GM12878 (cell line): ENCODE measurements at regions not wholly inside any gene's neighbourhood (a gene's known extent, or its start where the extent isn't known, plus 50 kb on each side); places are given as distances from the start of the nearest gene placed in this dataset.
A peak's percentile ranks its signal among the peaks of the same experiment; 100 is the strongest.

Source experiments
- ATAC-seq: fragments of 200-7000 bp; cut with Tn5 transposase; 3 replicates; pipeline ENCODE4 v1.9.1; 2020; ENCODE audit warnings: mild to moderate bottlenecking, moderate library complexity
- BruUV-seq: library from RNA; stranded (reverse); fragments of 400-500 nt; replicated peaks from 2 replicates; lab custom pipeline; 2021; lab: Mats Ljungman, UMichigan
- CTCF ChIA-PET: fragments of 300-600 bp; sonication (Branson Sonifier 250); formaldehyde crosslinking; extraction: SDS; loops from one replicate; lab custom pipeline; 2021; ENCODE audit warnings: inconsistent platforms; lab: Yijun Ruan, JAX
- POLR2A ChIA-PET: fragments of 350-600 bp; formaldehyde crosslinking; extraction: SDS; loops from one replicate; lab custom pipeline; 2021; ENCODE audit warnings: inconsistent platforms; lab: Charles Lee
- RAD21 ChIA-PET: fragments of 300-600 bp; sonication (Branson Sonifier 250); formaldehyde crosslinking; loops from one replicate; lab custom pipeline; 2023; ENCODE audit warnings: antibody characterized with exemption; ENCODE audit not compliant: unreplicated experiment; lab: Charles Lee
- SMC1A ChIA-PET: fragments of 300-600 bp; sonication (Branson Sonifier 250); formaldehyde crosslinking; loops from one replicate; lab custom pipeline; 2023; ENCODE audit not compliant: unreplicated experiment, uncharacterized antibody; lab: Charles Lee
- DNase-seq: peaks from one replicate; pipeline ENCODE4 v3.0.0-alpha.2; 2011; ENCODE audit warnings: low read depth, low spot score
- FAIRE-seq: peaks from 3 replicates; lab custom pipeline; 2011; peaks lifted over from hg19 to GRCh38; lab: Jason Lieb, UNC
- H2AFZ ChIP-seq: 2 replicates; pipeline ENCODE4 v1.6.0; 2011; ENCODE audit warnings: low read depth, low read length, control low read depth; ENCODE audit not compliant: control insufficient read depth
- H3K27ac ChIP-seq: 2 replicates; pipeline ENCODE4 v1.5.1; 2011; ENCODE audit warnings: control low read depth; ENCODE audit not compliant: control insufficient read depth, insufficient read depth
- H3K27me3 ChIP-seq, 2 experiments: replicated peaks in 1 of 2; 2 replicates each; pipeline versions ENCODE4 v1.6.0 to v1.6.1; 2011; ENCODE audit warnings: low read length in 1 of 2; ENCODE audit not compliant: control insufficient read depth in 2 of 2, insufficient read depth in 2 of 2
- H3K36me3 ChIP-seq, 2 experiments: 2 replicates each; pipeline ENCODE4 v1.5.1; 2011; ENCODE audit warnings: low read length in 1 of 2; ENCODE audit not compliant: control insufficient read depth in 2 of 2, insufficient read depth in 2 of 2
- H3K4me1 ChIP-seq: 2 replicates; pipeline ENCODE4 v1.6.1; 2011; ENCODE audit warnings: mild to moderate bottlenecking, low read length, moderate library complexity, mixed read lengths; ENCODE audit not compliant: control insufficient read depth, insufficient read depth
- H3K4me2 ChIP-seq: 2 replicates; pipeline ENCODE4 v1.6.0; 2011; ENCODE audit warnings: control low read depth; ENCODE audit not compliant: control insufficient read depth, insufficient read depth
- H3K4me3 ChIP-seq: fragments of 200-600 bp; sonication (generic); 2 replicates; pipeline ENCODE4 v1.5.1; 2016
- H3K79me2 ChIP-seq: 2 replicates; pipeline ENCODE4 v1.6.0; 2011; ENCODE audit warnings: low read length; ENCODE audit not compliant: control insufficient read depth, insufficient read depth
- H3K9ac ChIP-seq: 2 replicates; pipeline ENCODE4 v1.8.0; 2011; ENCODE audit warnings: low read length, control low read depth, mixed read lengths; ENCODE audit not compliant: control insufficient read depth, insufficient read depth
- H3K9me3 ChIP-seq: replicated peaks from 3 replicates; pipeline ENCODE4 v1.5.1; 2011; ENCODE audit warnings: mild to moderate bottlenecking, low read length; ENCODE audit not compliant: control insufficient read depth, insufficient read depth
- H4K20me1 ChIP-seq: 2 replicates; pipeline ENCODE4 v1.6.0; 2011; ENCODE audit not compliant: control insufficient read depth, insufficient read depth
- ATF7 ChIP-seq: fragments of 450-650 bp; IDR thresholded peaks from 2 replicates; pipeline ENCODE4 v1.6.1; 2016; ENCODE audit warnings: low read depth, mild to moderate bottlenecking
- LARP7 ChIP-seq: fragments of 450-650 bp; IDR thresholded peaks from 2 replicates; pipeline ENCODE4 v1.6.1; 2017; ENCODE audit warnings: mild to moderate bottlenecking
- MEF2B ChIP-seq: fragments of 450-650 bp; IDR thresholded peaks from 2 replicates; pipeline ENCODE4 v1.6.1; 2018; ENCODE audit warnings: mild to moderate bottlenecking, moderate library complexity; ENCODE audit not compliant: partially characterized antibody, poor library complexity, severe bottlenecking
- MTA2 ChIP-seq: fragments of 450-650 bp; IDR thresholded peaks from 2 replicates; pipeline ENCODE4 v1.6.1; 2016; ENCODE audit warnings: low read depth, mild to moderate bottlenecking, moderate library complexity
- NFXL1 ChIP-seq: fragments of 450-650 bp; IDR thresholded peaks from 2 replicates; pipeline ENCODE4 v1.6.1; 2017; ENCODE audit warnings: antibody characterized with exemption, mild to moderate bottlenecking, borderline replicate concordance
- USF2 ChIP-seq: IDR thresholded peaks from 2 replicates; pipeline ENCODE4 v1.6.1; 2011; ENCODE audit warnings: low read depth, low read length, improper control_type of control experiment, borderline replicate concordance
- ZBTB4 ChIP-seq: fragments of 450-650 bp; formaldehyde crosslinking; IDR thresholded peaks from 2 replicates; pipeline ENCODE4 v1.4.0; 2022; ENCODE audit warnings: mild to moderate bottlenecking, moderate library complexity
- WGBS: methylation state at CpG from one replicate; pipeline ENCODE4 v1.1.6; 2016; ENCODE audit warnings: low lambda C conversion rate; ENCODE audit not compliant: insufficient replicate concordance, insufficient coverage; ENCODE audit errors: missing lambda C conversion rate; 5-methylcytosine and 5-hydroxymethylcytosine counted together
- in situ Hi-C: fragments of 300-500 bp; cut with MboI; formaldehyde crosslinking; loops from 9 replicates; pipeline ENCODE4 v1.14.3; 2018; ENCODE audit warnings: mixed read lengths
- intact Hi-C: fragments of 100-400 bp; cut with micrococcal nuclease; formaldehyde crosslinking; loops from one replicate; pipeline ENCODE4 v1.14.2; 2022; ENCODE audit not compliant: unreplicated experiment
- TF ChIP-seq, protein P1 (sequence below): fragments of 450-650 bp; IDR thresholded peaks from 2 replicates; pipeline ENCODE4 v1.6.1; 2014; ENCODE audit warnings: mild to moderate bottlenecking
- TF ChIP-seq, protein P2 (sequence below): fragments of 450-650 bp; IDR thresholded peaks from 2 replicates; pipeline ENCODE4 v1.6.1; 2017; ENCODE audit warnings: mild to moderate bottlenecking, moderate library complexity
- TF ChIP-seq, protein P3 (sequence below): fragments of 150-350 bp; IDR thresholded peaks from 2 replicates; pipeline ENCODE4 v1.6.1; 2014; ENCODE audit warnings: mild to moderate bottlenecking, low read depth, low read length

DNA sequence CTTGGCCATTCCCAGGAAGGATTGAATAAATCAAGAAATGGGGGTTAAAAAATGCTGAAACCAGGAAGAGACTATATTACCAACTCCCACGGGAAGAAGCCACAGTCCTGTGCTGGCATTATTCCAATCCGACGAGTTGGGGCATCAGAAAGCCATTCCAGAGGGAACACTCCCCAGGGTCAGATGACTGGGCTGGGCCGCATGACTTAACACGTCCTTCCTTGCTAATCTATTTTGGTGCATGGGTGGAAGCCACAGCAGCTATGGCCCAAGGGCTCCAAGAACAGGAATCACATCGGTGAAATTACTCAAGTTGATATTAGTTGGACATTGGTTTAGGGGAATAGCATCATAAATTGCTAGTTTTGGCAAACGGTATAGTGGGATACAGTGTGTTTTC, 592.9 kb upstream of the NRP1 start (continued):
- TF ChIP-seq ZBTB4 (CRISPR knock-in tag) = no peak
- TF ChIP-seq, protein P1, sequence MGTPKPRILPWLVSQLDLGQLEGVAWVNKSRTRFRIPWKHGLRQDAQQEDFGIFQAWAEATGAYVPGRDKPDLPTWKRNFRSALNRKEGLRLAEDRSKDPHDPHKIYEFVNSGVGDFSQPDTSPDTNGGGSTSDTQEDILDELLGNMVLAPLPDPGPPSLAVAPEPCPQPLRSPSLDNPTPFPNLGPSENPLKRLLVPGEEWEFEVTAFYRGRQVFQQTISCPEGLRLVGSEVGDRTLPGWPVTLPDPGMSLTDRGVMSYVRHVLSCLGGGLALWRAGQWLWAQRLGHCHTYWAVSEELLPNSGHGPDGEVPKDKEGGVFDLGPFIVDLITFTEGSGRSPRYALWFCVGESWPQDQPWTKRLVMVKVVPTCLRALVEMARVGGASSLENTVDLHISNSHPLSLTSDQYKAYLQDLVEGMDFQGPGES = no peak
- TF ChIP-seq LARP7 = no peak

DNA sequence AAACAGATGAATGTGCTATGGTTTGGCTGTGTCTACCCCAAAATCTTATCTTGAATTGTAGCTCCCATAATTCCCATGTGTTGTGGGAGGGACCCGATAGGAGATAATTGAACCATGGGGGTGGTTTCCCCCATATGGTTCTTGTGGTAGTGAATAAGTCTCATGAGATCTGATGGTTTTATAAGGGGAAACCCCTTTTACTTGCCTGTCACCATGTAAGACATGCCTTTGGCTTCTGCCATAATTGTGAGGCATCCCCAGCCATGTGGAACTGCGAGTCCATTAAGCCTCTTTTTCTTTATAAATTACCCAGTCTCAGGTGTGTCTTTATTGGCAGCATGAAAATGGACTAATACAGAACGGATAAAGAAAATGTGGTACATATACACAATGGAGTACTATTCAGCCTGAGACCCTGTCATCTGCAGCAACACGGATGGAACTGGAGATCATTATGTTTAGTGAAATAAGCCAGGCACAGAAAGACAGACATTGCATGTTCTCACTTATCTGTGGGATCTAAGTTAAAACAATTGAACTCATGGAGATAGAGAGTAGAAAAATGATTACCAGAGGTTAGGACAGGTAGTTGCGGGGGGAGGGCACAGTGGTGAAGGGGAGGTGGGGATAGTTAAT, 587.6 kb upstream of the NRP1 start:
- intact Hi-C loops = no loop called here
- no peaks in the 10 kb centered on the region for H4K20me1 ChIP-seq
- H3K27ac ChIP-seq = no peak overlapping the region
- peak; percentile 56 for ATAC-seq
- 0% methylated on average over 4 of the region's 5 CpGs for WGBS
- no peaks in the 10 kb centered on the region for H3K9me3 ChIP-seq
- no peak overlapping the region for H2AFZ ChIP-seq
- FAIRE-seq = no peak
- ChIA-PET CTCF (no interaction called here), RAD21 (no interaction called here), POLR2A (no interaction called here), SMC1A (interaction anchor here (0.9 kb wide), 1 partner anchor 180 kb away, joined by 3 read pairs; no protein-coding TSS in a partner anchor)
- H3K36me3 ChIP-seq = no peaks in the 10 kb centered on the region
- H3K79me2 ChIP-seq = no peaks in the 10 kb centered on the region
- in situ Hi-C loops = no loop called here
- DNase-seq = no peak
- no peaks in the 10 kb centered on the region for H3K4me1 ChIP-seq
- H3K27me3 ChIP-seq = no peaks in the 10 kb centered on the region
- H3K4me3 ChIP-seq = no peak overlapping the region
- H3K9ac ChIP-seq = no peak overlapping the region
- H3K4me2 ChIP-seq = no peak overlapping the region
- no TSS peak for BruUV-seq
- TF ChIP-seq NFXL1 (no peak), ATF7 (no peak), USF2 (no peak), MEF2B (peak; percentile 45), MTA2 (peak; percentile 27; the same call in 1 of the 2 replicates)
- TF ChIP-seq, protein P2, sequence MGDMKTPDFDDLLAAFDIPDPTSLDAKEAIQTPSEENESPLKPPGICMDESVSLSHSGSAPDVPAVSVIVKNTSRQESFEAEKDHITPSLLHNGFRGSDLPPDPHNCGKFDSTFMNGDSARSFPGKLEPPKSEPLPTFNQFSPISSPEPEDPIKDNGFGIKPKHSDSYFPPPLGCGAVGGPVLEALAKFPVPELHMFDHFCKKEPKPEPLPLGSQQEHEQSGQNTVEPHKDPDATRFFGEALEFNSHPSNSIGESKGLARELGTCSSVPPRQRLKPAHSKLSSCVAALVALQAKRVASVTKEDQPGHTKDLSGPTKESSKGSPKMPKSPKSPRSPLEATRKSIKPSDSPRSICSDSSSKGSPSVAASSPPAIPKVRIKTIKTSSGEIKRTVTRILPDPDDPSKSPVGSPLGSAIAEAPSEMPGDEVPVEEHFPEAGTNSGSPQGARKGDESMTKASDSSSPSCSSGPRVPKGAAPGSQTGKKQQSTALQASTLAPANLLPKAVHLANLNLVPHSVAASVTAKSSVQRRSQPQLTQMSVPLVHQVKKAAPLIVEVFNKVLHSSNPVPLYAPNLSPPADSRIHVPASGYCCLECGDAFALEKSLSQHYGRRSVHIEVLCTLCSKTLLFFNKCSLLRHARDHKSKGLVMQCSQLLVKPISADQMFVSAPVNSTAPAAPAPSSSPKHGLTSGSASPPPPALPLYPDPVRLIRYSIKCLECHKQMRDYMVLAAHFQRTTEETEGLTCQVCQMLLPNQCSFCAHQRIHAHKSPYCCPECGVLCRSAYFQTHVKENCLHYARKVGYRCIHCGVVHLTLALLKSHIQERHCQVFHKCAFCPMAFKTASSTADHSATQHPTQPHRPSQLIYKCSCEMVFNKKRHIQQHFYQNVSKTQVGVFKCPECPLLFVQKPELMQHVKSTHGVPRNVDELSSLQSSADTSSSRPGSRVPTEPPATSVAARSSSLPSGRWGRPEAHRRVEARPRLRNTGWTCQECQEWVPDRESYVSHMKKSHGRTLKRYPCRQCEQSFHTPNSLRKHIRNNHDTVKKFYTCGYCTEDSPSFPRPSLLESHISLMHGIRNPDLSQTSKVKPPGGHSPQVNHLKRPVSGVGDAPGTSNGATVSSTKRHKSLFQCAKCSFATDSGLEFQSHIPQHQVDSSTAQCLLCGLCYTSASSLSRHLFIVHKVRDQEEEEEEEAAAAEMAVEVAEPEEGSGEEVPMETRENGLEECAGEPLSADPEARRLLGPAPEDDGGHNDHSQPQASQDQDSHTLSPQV = no peak
- TF ChIP-seq, protein P3, sequence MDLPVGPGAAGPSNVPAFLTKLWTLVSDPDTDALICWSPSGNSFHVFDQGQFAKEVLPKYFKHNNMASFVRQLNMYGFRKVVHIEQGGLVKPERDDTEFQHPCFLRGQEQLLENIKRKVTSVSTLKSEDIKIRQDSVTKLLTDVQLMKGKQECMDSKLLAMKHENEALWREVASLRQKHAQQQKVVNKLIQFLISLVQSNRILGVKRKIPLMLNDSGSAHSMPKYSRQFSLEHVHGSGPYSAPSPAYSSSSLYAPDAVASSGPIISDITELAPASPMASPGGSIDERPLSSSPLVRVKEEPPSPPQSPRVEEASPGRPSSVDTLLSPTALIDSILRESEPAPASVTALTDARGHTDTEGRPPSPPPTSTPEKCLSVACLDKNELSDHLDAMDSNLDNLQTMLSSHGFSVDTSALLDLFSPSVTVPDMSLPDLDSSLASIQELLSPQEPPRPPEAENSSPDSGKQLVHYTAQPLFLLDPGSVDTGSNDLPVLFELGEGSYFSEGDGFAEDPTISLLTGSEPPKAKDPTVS = no peak
